ENCODE measurements at regions not wholly inside any gene's neighbourhood (a gene's known extent, or its start where the extent isn't known, plus 50 kb on each side); places are given as distances from the start of the nearest gene placed in this dataset.

DNA sequence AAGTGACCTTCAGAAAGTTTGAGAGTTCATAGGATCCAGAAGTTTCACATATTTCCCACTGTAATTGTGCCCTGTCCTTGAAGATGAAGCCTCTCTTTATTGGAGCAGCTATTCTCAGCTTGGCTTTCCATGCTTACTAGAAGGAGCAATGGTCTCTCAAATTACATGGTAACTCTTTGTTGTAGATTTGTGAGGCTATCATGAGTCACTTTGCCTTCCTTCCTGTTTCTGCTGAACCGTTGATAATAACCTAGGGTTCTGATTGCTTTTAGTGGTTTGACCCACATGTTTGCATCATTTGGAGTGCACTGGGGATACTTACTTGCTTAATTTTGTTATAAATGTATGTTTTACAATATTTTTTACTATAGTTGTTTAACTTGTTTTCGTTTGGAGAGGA lies 772.9 kb upstream of the SLITRK6 start:
- TF ChIP-seq EZH2phosphoT487 (IDR thresholded peaks at IDR 0.05; ENCODE audit: borderline replicate concordance, low read depth, low read length) = no peak
- TF ChIP-seq, protein P1, sequence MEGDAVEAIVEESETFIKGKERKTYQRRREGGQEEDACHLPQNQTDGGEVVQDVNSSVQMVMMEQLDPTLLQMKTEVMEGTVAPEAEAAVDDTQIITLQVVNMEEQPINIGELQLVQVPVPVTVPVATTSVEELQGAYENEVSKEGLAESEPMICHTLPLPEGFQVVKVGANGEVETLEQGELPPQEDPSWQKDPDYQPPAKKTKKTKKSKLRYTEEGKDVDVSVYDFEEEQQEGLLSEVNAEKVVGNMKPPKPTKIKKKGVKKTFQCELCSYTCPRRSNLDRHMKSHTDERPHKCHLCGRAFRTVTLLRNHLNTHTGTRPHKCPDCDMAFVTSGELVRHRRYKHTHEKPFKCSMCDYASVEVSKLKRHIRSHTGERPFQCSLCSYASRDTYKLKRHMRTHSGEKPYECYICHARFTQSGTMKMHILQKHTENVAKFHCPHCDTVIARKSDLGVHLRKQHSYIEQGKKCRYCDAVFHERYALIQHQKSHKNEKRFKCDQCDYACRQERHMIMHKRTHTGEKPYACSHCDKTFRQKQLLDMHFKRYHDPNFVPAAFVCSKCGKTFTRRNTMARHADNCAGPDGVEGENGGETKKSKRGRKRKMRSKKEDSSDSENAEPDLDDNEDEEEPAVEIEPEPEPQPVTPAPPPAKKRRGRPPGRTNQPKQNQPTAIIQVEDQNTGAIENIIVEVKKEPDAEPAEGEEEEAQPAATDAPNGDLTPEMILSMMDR (conservative IDR thresholded peaks at IDR 0.05; ENCODE audit: low read length) = no peak
